DMS 273 (cell line): ENCODE measurements at regions not wholly inside any gene's neighbourhood (a gene's known extent, or its start where the extent isn't known, plus 50 kb on each side); places are given as distances from the start of the nearest gene placed in this dataset.

Source experiments
- DNase-seq: peaks from one replicate; lab custom pipeline; 2025; ENCODE audit not compliant: unreplicated experiment; lab: John Stamatoyannopoulos, UW

DNA sequence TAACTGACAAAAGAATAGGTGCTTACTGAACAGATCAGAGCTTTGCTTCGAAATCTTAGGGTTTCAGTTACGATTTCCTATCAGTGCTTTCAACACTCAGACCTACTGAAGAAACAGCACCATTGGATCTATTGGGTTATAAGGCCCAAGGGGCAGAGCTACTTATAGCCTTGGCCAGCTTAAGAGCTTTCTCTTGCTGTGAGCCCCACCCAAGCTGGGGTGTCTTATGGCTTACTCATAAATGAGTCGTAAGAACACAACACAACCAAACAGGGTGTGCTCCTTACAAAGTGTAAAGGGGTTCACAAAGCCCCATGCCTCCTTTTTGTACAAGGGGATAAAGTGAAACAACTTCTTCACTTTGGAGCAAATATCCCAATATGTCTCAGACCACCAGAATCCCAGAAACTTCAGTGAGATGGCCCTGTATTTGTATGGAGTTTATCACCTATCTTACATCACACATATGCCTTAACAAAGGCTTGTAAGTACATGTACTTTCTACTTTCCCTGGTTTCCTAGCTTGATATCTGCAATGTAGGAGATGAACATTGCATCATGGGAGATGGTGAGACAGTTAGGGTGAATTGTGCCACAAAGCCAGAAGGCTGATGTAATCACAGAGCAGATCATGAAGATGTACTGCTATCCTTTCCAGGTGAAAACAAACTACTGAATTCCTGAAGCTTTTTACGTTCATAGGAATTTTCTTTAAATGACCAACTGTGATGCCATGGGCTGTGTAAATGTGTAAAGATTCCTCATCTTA, 115.5 kb upstream of the GLI2 start:
- DNase-seq: no peak

- no peak for DNase-seq
Observed at GRCh38 chr2:120622159-120622869, 113.4 kb upstream of the GLI2 start.

DNA sequence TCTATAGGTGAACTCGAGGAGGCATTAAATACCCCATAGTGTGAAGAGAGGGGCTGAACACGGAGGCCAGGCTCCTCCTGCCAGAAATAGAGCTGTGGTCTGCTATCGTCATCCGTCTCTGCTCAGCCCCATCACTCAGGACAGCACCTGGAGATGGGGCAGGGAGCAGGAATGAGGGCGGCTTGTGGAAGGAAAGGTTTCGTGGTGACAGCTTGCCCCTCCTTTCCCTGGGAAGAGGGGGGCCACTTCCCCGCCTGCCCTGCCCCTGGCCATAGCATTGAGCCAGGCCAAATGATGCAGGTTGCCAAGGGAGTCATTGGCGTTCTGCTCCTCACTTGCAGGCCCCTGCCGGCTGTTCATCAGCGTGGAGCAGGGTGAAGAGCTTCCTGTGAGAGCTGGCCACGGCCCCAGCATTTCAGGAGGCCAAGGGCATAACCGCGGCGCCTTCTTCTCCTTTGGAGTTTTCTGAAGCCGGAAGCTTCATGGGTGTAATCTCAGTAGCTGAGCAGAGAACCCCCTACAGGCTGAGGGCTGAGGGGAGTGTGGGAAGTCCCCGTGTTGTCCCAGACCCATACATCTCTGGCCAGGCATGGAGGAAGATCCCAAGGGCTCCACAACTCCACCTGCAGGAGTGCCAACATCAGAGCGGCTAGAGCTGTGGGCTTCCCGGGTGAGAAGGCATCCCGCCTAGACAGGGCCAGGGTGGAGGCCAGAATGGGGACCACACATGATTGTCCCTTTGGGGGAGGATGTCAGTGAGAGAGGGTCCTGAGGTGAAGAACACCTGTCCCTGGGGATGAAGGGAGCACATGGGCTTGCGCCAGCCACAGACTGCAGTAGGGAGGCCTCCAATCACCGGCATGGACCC, 112.5 kb upstream of the GLI2 start:
- DNase-seq: no peak

- DNase-seq: no peak
Observed at GRCh38 chr2:120624061-120624737, 111.5 kb upstream of the GLI2 start.

DNA sequence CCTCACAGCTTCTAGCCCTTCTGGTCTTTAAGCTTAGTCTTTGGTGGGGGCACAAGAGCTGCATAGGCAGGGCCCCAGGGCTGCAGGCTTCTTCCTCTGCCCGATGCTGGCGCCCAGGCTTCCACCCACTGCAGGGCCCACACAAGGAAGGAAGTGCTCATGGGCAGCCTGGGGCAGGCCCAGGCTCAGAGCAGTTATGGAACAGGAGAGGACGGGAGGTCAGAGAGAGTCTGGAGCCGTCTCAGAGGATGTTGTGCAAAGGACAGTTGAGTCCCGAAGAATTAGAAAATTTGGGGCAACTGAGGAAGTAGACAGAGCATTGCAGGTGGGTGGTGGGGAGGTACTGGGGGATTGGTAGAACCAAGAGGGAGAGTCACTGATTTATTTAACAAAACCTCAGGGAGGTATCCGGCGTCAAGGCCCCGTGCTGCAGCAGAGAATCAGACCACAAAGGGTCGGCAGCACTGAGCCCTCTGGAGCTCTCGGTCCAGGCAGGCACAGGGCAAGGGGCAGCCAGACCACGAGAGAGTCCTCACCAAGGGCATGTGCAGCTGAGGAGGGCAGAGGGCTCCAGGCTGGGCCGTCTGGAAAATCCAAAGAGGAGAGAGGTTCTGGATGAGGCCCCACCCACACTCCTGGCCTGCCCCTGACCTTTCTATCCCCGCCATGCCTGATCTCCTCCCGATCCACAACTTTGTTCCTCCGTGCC, 110.8 kb upstream of the GLI2 start:
- DNase-seq: no peak

- DNase-seq: no peak
Observed at GRCh38 chr2:120625865-120626560, 109.7 kb upstream of the GLI2 start.

GRCh38 chr2:120626566-120626965, 109.1 kb upstream of the GLI2 start:
- DNase-seq: no peak

DNA sequence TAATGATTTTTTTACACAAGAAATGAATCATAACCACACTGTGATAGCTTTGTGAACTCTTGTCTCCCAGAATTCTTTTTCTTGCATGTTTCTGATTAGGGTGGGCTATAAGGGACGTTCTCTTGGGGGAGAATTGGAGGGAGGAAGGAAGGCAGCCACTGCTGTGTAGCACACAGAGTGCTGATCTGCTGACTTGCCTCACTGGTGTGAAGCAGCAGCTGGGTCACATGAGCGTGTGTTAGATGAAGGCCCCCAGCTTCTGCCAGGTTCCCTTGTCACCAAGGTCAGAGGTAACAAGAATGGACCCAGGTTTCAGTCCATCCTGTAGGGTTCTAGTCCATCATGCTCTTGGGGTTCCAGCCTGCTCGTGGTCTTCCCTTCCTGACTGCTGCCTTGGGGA, 107.4 kb upstream of the GLI2 start:
- DNase-seq: no peak

DNA sequence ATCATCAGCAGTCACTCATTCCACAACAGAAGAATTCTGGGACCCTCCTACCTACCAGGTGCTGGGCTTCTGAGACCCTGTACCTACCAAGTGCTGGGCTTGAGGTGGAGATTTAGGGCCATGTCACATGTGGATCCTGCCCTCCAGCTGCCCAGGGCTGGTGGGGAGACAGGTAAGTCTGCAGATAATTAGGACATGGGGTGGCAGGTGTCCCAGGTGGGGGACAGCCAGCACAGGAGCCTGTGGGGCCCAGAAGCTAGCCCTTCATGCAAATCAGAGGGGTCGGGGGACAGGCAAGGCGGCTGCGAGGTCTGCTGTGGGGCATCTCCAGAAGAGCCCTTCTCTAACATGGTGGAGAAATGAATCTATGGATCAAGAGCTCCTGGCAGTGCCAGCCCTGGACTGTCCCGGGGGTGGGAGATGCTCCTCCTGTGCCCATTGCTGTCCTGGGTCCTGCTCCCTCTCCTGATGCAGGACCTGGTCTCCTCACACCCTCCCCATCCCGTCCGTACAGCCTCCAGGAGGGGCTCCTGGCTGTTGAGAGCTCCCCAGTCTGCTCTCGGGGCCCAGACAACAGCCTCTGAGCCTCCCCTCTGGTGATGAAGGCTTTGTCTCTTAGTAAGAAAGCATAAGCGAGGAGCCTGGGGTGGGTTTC, 106.3 kb upstream of the GLI2 start:
- DNase-seq: no peak

DNA sequence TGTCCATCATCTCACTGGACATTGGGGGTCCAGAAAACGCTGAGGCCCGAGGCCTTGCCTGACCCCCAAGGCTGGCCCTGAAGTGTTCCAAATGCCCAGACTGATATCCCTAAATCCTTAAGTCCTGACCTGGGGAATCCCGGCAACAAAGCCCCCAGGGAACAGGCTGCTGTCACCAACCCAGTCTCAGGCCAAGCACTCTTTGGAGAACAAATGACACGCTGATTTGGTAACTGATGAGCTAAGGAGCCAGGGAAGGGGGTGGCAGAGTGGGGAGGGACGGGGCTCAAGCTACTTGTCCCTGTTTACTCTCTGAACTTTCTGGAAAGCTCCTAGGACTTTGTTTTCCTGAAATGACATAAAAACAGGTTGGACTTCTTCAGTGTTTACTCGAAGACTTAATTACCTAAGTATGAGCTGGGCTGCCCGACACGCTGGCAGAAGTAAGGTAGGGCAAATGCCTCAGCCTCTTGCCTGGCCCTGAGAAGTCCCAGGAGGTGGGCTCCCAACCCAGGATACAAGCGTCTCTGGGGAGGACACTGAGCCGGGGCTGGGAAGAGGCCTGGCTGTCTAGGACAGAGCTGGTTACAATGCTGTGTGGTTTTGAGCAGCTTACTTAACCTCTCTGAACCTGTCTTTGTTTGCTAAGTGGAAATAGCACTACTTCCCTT, 105.5 kb upstream of the GLI2 start:
- no peak for DNase-seq

DNA sequence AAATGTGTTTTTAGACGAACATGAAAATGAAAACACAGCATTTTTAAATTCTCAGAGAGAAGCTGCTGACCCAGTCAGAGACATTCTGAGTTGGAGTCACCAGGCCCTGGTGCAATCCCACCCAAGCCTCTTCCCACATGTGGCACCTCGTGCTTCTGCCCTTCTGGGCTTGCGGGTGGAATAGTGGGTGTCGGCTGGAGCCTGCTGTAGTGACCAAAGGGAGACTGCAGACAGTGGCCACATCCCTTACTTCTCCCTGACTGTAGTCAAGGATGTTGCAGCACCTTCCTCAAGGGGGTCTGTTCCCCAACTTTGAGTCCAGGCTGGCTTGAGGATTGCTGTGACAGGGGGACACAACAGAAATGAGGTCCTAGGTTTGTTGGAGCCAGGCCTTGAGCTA, 104.4 kb upstream of the GLI2 start:
- DNase-seq: no peak

GRCh38 chr2:120631724-120632123, 103.9 kb upstream of the GLI2 start:
- no peak for DNase-seq

GRCh38 chr2:120632796-120633646, 102.6 kb upstream of the GLI2 start:
- DNase-seq: no peak

DNA sequence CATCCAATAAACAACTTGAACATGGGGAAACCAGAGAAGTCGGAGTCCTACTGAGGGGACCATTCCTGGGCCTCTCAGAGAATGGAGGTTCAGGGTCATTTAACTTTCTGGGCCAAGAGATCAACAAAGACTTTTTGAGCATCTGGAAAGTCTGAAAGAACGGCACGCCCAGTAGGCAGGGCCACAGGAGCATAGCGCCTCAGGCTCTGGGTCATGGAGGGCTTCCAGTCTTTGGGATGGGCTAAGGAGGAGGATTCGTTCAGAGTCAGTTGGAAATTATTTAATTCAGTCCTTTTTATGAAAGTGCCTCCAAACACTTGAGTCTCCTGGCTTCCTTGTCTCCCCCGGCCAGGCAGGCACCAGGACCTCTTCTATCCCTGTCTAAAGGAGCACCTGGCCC, 101.1 kb upstream of the GLI2 start:
- DNase-seq: no peak

DNA sequence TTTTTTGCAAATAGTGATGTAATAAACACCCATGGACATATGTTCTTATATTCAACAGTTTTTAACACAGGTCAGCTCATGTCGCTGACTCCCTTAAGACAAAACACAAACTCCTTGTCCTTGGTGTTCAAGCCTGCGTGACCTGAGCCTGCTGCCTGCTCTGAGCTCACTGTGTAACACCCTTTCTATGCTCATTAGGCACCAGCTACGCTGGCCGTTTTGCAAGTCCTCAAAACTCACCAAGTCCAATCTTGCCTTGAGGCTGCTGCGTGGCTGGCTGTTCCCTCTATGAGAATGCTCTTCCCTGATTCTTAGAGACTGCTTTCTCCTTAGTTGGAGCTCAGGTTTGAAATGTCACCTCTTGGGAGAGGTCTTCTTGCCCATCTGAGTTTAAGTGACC, 100.5 kb upstream of the GLI2 start:
- DNase-seq: no peak

DNA sequence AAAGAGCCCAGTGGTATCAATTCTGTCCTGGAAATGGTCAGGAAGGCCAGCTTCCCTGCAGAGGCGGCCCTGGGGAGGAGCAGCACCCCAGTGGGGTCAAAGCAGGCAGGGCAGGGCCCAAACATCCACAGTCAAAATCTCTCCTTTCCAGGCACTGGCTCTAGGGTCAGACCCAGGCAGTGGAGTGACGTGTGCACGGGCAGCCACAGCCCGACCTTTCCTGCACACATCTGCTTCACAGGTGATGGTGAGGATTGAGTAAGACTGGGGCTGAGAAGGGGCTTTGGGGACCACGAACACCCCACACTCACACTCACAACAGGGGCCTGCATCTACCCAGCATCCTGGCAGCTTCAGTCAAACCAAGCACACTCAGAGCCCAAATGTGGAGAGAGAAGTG, 97.8 kb upstream of the GLI2 start:
- no peak for DNase-seq

- DNase-seq: no peak
Observed at GRCh38 chr2:120638450-120638849, 97.2 kb upstream of the GLI2 start.

GRCh38 chr2:120641366-120641771, 94.3 kb upstream of the GLI2 start:
- no peak for DNase-seq
